Stimulated activated CD4-positive, alpha-beta T cell treated with anti-CD3 and anti-CD28 coated beads, TNF-alpha, amount 100 ng/mL, for 1 hour (primary cell): ENCODE measurements at regions not wholly inside any gene's neighbourhood (a gene's known extent, or its start where the extent isn't known, plus 50 kb on each side); places are given as distances from the start of the nearest gene placed in this dataset.

Experiments used
- DNase-seq, 3 donors: peaks; one replicate each; pipeline ENCODE4 v3.0.0-alpha.2; 2020; ENCODE audit warnings: low read depth in 3 of 3, low spot score in 1 of 3

DNA sequence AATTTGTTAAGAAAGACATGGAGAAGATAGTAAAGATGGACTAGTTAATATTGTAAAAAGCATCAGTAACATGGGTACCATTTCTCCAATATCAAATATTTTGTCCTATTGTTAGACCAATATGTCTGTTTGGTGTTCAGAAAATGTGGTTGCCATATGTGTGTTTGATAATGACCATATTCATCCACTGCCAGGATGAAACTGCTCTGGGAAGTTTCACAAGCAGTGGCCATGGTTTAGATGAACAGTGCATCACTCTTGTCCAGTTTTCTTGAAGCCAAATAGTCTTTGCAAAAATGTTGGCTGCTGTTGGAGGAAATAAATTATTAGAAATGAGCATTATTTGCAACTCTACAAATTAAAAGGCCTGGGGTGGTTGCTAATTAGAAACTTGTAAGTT, 333.8 kb downstream of the NUF2 start:
- DNase-seq, result no peak

DNA sequence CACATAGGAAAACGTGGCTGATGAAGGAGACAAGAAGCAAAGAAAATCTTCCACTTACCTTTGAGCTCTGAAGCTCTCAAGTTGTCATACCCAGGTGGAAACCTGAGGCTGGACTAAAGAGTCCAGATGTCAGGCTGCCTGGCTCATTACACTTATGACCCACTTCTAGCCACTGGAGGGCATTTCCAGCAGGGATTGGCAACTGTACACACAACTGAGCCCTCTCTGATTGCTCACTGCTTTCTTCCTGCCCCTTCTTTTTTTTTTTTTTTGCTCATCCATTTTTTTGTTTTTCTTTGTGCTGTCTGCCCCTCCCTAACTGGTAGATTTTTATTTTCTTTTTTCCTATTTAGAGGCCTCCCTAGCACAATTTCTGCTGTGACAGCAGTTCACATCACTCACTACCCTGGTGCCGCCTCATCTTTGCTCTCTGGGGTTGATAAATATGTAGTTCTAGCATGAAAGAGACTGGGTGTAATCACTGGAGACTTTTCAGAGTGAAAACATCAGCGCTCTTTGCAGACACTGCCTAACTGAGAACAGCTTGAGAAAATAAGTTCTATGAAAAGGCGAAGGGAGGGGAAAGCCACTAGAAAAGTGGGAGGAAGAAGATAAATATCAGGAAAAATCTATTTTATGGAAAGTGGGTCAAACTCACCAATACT, 334.5 kb downstream of the NUF2 start:
- no peak for DNase-seq

DNA sequence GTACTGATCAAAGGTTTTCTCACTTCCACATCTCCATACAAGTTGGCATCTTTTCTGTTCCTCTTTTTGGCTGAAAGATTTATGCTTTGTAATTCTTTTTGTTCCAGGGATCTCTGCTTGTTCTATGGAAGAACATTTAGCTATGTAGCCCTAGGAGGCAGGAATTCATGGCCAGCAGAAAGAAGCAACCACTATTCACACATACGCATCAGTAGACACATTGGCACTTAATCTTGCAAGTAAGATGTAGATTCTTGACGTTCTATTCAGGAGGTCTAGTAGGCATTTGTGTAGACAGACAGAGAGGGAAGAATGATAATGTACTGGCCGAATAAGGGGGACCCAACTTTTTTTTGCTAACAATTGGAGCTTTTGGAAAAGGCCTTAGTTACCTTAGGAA, 336.0 kb downstream of the NUF2 start:
- no peak for DNase-seq

DNA sequence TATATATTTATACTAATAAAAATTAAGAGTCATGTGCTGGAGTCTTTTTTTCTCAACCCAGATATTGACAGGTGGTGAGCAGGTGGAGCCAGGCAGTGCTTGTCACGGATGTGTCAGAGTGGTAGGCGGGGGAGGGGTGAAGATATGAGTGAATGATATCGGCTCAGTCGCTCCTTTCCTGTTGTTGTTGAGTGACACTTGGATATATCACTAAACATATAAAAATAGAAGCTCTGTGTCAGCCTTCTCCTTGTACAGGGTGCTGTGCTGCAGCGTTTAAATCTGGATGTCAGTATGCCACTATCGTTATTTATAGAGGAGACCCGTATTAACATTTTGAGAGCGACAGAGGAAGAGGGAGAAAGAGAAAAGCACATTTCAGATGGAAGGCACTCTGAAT, 339.6 kb downstream of the NUF2 start:
- no peak for DNase-seq

DNA sequence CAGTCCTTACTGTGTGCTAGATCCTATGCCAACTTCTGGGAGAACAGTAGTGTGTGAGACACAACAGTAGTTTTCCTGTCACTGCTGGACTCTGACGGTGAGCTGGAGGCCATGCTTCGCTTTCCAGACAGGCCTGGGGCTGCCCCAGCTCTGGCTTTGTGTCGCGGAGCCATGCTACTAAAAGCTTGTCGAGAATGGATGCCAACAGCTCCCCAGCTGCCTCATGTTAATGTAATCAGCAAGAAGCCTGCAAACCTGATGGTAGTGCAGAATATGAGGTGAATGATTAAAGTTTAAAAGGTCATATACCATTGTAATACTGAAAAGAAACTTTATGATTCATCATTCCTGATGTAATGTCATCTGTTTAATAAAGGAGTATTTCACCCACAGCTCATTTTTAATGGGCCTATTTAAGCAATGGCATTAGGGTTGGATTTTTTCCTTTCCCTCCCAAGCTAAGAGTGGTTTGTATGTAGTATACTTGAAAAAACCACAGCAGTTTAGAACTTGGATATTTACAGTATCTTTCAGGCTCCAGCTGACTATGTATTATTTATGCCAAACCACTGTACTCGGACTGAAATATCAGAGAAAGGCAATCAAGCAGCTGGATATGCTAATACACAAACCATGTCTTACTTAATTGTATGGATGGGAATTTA, 343.0 kb downstream of the NUF2 start:
- no peak for DNase-seq

DNA sequence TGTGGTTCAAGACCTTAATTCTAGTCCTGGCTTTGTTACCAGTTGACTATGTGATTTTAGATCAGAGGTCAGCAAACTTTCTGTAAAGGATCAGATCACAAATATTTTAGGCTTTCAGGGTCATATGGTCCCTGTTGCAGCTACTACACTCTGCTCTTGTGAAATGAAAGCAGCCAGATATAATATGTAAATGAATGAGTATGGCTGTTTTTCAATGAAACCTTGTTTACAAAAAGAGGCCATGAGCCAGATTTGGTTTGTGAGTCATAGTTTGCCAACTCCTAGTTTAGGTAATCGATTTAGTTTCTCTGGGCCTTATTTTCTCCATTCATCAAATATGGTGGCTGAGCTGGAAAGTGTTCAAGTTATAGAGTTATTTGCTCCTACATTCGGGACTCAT, 346.7 kb downstream of the NUF2 start:
- no peak for DNase-seq

DNA sequence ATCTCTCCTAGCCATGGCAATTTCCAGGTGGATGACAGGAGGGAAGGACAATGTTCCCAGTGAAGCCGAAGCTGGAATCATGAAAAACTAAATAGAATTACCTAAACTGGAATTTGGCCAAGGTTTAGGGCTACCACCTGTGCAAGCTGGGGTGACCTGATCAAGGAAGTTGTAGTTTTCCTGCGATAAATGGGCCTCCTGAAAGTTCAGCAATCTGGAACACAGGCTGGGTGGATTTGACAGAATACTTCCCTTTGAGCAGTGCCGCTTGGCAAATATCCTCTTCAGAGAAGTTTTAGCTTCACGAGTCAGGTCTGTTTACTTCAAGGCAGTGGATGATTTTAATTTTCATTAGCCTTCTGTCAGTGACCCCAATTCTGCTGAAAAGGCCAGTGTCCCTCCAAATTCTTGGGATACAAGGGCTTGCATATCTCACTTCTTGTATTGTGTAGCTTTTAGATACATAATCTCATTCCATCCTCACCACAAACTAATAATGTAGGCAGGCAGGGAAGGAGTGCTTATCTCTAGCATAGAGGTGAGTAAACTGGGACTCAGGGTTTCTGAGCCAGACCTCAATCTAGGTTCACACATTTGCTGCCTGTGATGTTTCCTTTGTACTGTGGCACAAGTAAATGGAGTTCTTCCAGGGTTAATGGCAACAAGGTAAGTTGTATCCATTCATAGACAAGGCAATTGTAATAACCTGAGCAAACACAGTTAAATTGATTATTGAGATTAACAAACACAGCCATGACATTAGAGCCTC, 349.4 kb downstream of the NUF2 start:
- DNase-seq, result no peak

DNA sequence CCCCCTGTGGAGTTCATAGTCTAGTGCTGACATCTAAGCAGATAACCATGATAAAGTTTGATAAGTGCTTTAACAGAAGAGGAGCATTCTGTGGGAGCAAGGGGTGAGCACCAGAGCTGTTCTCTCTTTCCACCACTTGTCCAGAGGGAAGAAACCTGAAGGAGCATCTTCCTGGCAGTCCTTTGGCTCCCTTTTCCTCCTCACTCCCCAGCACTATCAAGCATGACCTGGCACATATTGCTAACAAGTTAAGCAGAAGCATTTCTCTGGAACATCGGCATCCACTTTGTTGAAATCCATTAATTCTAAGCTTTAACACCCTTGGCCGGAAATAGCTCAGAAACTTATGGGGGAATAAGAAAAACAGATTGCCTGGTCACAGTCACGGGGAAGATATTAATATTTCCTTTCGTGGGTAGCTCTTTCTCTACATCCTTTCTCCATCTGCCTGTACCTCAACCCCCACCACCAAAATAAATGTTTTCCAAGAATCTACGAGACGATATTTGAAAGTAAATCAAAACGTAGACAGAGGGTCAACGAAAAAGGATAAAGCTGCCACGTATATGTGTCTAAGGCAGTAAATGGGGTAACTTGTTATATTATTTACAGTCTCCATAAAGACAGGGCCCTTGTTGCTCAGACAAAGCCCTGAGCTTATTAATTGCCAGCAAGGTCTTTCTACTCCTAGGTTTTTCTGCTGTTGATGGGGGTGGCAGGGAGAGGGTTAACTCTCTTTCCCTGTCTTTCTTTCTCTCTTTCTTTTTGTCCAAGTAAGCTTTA, 351.4 kb downstream of the NUF2 start:
- DNase-seq, result no peak

DNA sequence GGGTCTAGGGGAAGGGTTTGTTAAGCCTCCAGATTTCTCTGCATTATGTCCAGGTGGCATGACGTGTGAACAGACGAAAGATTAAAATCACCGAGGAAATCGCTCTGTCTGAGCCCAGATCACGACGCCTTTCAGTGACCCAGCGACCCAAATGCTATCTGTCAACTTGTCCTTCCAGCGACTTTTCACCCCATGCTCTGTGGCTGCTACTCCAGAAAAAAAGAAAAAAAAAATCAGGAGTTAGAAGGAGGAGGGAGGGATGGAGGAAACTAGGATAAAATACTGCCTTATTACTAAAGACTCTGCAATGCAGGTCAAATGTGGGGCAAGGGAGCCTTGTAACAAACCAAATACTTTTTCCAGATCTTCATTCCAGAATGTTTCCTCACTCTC, 352.0 kb downstream of the NUF2 start:
- no peak for DNase-seq

DNA sequence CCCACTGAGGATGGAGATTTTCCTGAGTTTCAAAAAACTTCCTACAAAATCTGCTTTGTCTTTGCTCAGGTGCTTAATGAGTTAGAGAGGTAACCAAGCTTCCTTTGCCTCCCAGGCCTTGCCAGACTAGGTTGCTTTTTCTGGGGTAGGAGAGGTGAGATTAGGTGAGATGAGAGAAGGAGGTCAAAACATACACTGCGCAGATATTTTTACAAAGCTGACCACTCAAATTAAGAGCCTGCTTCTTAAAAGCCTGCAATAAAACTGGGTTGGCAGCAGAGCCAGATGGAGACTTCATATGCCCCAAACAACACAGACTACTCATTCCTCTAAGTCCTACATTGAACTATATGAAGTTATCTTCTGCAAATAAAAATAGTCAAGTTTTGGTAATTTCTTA, 352.5 kb downstream of the NUF2 start:
- no peak for DNase-seq

DNA sequence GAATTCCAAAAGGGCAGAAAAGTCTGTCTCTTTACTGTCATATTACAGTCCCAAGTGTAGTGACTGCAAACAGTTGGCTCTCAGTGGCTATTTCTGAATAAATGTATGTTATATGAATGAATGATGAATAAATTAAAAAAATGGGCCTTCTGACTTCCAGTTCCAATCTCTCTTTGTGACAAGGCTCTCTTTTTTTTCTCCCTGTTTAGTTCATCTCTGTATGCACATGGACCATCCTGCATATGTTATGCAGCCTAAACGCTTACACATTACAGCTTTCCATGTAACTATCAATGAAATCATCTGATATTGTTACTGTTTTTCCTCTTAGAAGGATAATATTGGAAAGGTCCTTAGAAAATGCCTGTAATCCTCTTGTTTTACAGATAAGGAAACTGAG, 363.0 kb downstream of the NUF2 start:
- DNase-seq, result no peak

DNA sequence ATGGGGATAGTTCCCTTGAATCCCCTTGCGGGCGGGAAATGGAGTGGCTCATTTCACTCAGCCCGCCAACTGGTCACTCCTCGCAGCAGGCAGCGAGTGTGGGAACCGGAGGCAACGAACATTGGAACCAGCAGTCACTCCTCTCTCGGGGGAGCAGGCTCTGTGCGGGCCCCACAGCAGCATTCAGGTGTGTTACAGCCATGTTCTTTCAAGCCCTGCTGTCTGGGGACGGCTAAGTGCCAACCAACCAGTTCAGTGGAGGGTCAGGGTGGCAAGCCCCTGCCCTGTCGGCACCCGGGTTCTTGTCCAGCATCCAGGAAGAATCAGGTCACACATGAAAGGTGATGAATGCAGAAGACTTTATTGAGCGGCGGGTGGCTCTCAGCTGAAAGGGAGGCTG, 370.5 kb downstream of the NUF2 start:
- DNase-seq, result no peak

DNA sequence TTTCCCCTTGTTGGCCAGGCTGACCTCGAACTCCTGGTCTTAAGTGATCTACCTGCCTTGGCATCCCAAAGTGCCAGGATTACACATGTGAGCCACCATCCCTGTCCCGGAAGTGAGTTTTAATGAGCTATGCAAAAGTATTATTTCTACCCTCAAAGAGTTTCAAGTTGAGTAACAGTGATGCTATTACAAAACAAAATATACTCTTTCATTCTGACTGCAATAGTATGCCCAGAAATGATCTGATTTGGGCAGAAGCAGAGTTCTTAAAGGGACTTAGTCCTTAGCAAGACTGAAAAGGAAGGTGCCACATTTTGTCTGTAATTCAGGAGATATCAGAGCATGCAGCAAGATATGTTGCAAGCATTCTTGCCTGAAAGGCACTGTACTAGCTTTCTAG, 375.4 kb downstream of the NUF2 start:
- DNase-seq, result no peak

DNA sequence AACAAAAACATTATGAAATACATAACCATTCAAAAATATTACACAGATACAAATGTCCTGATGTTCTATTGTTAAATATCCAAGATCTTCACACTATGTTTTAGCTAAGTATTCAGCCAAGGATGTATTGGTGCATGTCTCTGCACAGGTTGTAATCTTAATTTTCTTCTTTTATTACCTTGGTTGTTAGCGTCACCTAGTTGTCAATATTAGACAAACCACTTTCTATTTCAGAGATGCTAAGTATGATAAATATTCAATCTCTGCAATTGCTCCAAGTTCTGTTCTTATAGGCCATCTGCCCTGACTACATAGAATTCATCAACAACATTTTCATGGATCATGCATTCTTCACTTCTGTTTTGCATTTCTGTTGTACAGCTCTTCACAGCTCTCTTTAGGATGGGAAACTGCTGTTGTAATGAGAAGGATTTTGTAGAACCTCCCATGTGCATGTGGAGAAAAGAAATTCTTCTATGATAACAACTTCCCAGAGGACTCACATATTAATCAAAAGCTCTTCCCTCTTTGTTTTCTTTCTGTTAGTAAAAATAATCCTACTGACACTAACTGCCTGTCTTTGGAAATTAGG, 380.1 kb downstream of the NUF2 start:
- no peak for DNase-seq

DNA sequence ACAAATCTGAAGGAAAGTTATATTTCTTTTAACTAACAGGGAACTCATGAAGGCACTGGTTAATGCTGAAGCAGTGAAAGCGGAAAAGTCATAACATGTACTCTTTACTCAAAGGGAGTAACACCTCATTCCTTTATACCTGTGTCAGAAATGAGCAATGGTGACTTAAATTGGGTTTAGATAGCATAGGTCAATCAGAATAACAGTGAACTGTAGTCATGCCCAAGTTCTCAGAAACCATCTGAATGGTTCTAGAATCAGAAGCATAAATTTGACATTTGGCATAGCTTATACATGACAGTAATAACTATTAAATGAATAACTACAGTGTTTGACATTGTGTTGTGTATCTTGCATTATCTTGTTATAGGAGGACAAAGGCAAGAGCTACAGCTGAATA, 382.0 kb downstream of the NUF2 start:
- DNase-seq, result no peak

DNA sequence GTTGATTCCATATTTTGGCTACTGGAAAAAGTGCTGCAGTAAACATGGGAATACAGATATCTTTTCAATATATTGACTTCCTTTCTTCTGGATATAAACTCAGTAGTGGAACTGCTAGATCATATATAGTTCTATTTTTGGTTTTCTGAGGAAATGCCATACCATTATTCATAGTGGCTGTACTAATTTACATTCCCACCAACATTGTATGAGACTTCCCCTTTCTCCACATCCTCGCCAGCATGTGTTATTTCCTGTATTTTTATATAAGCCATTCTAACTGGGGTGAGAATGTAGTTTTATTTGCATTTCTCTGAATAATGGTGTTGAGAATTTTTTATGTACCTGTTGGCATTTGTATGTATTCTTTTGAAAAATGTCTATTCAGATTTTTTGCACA, 385.2 kb downstream of the NUF2 start:
- DNase-seq, result no peak

DNA sequence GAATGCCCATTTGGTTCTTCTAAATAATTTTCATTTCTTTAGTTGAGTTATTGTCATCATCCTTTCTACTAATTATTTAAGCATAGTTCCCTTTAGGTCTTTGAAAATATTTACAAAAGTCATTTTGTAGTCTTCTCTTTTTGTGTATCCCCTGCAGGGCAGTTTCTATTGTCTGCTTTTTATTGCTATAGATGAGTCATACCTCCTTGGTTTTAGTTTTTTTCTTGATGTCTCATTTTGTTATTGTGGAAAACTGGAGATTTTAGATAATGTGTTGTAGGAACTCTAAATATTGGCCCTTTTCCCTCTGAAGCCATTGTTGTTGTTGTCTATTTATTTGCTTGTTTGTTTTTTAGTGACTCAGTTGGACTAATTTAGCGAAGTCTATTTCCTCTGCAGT, 387.9 kb downstream of the NUF2 start:
- DNase-seq, result no peak

DNA sequence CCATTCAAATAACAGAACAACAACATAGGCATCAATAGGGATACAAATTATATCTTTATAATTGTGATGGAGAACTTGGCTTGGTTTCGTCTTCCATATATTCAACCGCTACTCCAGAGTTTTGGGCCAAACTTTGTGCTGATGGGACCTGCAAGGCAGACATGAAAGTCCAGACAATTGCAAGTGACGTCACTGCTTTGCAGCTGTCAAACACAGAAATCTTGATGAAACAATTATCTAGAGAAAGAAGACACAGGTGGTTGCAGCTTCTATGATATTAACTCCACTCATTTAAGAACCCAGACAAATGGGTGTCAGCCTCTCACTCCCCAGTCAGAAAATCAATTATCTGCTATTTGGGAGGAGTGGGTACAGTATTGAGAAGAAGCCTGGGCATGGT, 390.6 kb downstream of the NUF2 start:
- DNase-seq, result no peak

DNA sequence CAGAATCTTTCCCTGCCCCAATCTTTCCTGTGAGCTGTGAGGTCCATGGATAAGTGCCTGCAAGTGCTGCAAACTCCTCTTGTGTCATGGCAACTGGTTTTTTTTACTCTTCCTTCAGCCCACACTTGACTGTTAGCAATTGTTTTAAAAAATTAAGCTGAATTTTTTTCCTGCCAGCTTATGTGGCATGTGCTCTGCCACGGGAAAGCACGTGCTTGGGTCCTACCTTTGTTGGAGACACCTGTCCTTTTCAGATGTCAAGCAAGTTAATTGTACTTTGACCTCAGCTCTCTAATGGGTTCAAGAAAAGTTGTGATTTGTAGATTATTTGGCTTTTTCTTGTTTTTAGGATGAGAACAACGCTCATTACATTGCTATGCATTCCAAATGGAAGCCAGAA, 398.5 kb downstream of the NUF2 start:
- no peak for DNase-seq

DNA sequence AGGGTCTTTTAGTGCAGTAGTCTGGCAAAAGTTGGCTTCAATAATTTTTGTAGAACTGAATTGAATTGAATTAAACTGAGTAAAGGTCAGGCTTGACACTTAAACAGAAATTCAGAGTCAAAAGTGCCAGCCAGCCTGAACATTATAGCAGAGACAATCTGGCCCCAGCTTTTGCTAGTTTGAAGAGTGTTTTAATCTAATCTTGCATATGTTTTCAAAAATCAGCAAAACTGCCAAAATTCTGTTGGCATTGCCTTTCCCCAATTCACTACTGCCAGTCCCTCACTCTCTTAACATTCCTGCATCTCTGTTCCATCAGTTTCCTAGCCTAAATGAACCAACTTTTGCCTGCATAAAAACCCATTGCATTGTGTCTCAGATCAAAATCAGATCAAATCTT, 403.8 kb downstream of the NUF2 start:
- no peak for DNase-seq

DNA sequence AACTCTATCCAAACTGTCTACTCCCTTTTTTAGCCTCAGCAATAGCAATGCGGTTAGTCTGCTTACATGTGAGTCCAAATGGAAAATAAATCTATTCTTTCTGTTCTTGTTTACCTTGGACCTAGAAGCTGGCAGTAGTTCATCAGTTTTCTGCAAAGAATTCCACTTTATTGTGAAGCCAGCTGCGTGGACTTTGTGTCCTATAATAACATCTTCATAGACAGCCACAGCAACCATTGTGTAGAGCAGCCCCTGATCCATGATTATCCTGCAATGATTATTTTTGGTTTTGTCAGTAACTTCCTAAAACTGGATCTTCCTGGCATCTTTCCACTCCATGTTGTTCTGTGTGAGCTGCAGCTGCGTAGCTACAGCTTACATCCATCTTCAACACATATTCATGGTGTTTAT, 408.7 kb downstream of the NUF2 start:
- no peak for DNase-seq
